PC-9 (cell line): ENCODE measurements at regions not wholly inside any gene's neighbourhood (a gene's known extent, or its start where the extent isn't known, plus 50 kb on each side); places are given as distances from the start of the nearest gene placed in this dataset.

Experiments
- CTCF ChIP-seq: fragments of 200-600 bp; sonication (generic); conservative IDR thresholded peaks from 2 replicates; pipeline ENCODE4 v1.6.1; 2017; ENCODE audit warnings: mixed run types, antibody characterized with exemption, mild to moderate bottlenecking, moderate library complexity
- EZH2 ChIP-seq: fragments of 200-600 bp; sonication (generic); IDR thresholded peaks from 2 replicates; pipeline ENCODE4 v1.8.0; 2017; ENCODE audit warnings: antibody characterized with exemption, low read depth

- TF ChIP-seq CTCF (no peak), EZH2 (no peak)
These were observed 134.6 kb downstream of the TENT4A start for GRCh38 chr5:6847870-6848269.
